Ovary (tissue), 3 donors: ENCODE measurements at regions not wholly inside any gene's neighbourhood (a gene's known extent, or its start where the extent isn't known, plus 50 kb on each side); places are given as distances from the start of the nearest gene placed in this dataset.

Source experiments
- CTCF ChIP-seq, 3 donors: fragments of 450-650 bp in 2 of 3; fragments of 200-600 bp in 1 of 3; IDR thresholded peaks; one replicate each; pipeline versions ENCODE4 v1.5.1 to v1.8.0; 2016 to 2022; ENCODE audit warnings: antibody characterized with exemption in 3 of 3, mild to moderate bottlenecking in 1 of 3
- EP300 ChIP-seq: sonication (generic); formaldehyde crosslinking; IDR thresholded peaks from one replicate; pipeline ENCODE4 v1.6.1; 2017; ENCODE audit warnings: antibody characterized with exemption
- POLR2A ChIP-seq: fragments of 450-650 bp; IDR thresholded peaks from one replicate; pipeline ENCODE4 v1.6.1; 2017; ENCODE audit warnings: antibody characterized with exemption, mild to moderate bottlenecking, moderate library complexity
- donor health status: DM: no; HTN: no; CAD: no.

- TF ChIP-seq CTCF (IDR thresholded peaks at IDR 0.05) (no peak), POLR2A (no peak), EP300 (no peak)
Observed at GRCh38 chr3:64379221-64379620, 154.0 kb upstream of the PRICKLE2 start.
